ENCODE measurements at regions not wholly inside any gene's neighbourhood (a gene's known extent, or its start where the extent isn't known, plus 50 kb on each side); places are given as distances from the start of the nearest gene placed in this dataset.

DNA sequence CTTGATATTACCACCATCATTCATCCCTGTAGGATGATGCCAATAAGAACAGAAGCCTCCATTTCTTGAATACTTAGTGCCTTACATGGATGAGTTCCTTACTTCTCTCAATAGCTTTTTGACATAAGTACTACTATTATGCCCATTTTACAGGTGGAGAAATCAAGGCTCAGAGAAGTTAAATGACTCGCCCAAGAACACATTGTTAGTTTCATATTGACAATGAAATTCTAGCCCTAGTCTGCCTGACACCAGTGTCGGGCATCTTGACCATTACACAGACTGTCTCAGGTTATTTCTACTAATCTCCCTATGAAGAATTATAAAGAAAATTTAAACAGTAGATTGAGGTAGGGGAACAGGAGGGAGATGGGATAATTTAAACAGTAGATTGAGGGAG, 52.5 kb upstream of the ARL8B start:
- no peak for DNase-seq (ENCODE audit: low read depth)

- DNase-seq (ENCODE audit: low read depth), result peak; percentile 65
Observed at GRCh38 chr3:5071061-5071460, 51.0 kb upstream of the ARL8B start.

DNA sequence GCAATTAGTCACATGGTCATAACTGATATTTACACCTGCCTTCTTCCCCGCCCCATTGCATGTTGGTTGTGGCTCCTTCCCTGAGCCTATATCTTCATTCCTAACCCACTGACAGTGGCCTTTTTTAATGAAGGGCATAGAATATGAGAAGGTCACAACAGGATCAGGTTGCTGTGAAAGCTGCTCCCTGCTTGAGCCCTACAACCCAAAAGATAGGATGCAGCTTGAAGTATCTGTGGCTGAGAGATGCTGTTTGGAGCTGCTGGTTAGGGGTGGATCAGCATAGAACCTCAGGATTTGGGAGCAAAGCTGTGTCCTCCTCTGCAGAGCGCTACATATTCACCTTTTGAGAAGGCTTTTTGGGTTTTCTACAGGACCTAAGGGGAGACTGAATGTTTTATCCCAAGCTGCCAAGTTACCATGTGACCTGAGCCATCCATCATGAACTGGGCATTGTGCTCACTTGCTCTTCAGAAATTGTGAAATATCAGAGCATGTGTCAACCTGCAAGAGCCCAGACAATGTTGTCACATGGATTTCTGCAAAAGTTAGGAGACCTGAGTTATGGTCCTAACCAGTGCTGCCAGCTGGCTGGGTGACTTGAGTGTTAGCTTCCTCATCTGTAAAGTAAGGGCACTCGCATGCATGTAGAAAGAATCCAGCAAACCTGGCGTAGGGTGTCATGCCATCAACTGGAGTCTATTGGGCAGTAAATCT, 49.8 kb upstream of the ARL8B start:
- no peak for DNase-seq (ENCODE audit: low read depth)
